ENCODE measurements at regions not wholly inside any gene's neighbourhood (a gene's known extent, or its start where the extent isn't known, plus 50 kb on each side); places are given as distances from the start of the nearest gene placed in this dataset.

DNA sequence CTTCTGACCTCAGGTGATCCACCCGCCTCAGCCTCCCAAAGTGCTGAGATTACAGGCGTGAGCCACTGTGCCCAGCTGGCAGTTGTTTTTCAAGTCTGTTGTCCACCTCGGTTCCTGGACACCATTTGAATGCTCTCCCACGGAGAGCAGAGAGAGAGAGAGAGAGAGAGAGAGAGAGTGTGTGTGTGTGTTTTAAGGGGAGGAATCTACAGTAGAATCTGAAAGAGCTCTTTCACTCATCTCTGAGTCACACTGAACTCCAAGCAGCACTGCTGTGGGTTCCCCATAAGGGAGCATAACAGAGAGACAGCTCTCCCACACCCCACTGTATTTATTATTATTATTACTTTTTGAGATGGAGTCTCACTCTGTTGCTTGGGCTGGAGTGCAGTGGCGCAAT lies 156.6 kb downstream of the RPLP1 start:
- Histone ChIP-seq H3K27me3 (replicated peaks; ENCODE audit: insufficient read depth, low read length) (no peaks in the 10 kb centered on the region), H3K9me3 (replicated peaks; ENCODE audit: insufficient read depth, low read length) (no peaks in the 10 kb centered on the region), H3K4me1 (ENCODE audit: low read length) (peaks cover 4% of the 10 kb centered on the region; the same call in 1 of the 2 replicates), H3K36me3 (replicated peaks; ENCODE audit: insufficient read depth, low read length) (no peaks in the 10 kb centered on the region), H3K79me2 (ENCODE audit: low read length) (no peaks in the 10 kb centered on the region), H3K9ac (ENCODE audit: low read length) (no peak overlapping the region), H3K27ac (ENCODE audit: low read length) (no peak overlapping the region), H3K9me2 (replicated peaks; ENCODE audit: insufficient read depth, low read length) (no peaks in the 10 kb centered on the region), H4K20me1 (ENCODE audit: insufficient read depth, low read length) (no peaks in the 10 kb centered on the region), H2AFZ (ENCODE audit: low read length) (no peak overlapping the region), H3K4me2 (ENCODE audit: low read depth, low read length) (no peak overlapping the region), H3F3A (ENCODE audit: insufficient read depth, low read length) (no peaks in the 10 kb centered on the region), H3K4me3 (ENCODE audit: low read length) (no peak overlapping the region)
- no peak for DNase-seq
- no peak for TF ChIP-seq CTCF (IDR thresholded peaks at IDR 0.05; ENCODE audit: low read length)

GRCh38 chr15:69609776-69610175 lies 157.2 kb downstream of the RPLP1 start:
- Histone ChIP-seq H3K9ac (ENCODE audit: low read length) (no peak overlapping the region), H4K20me1 (ENCODE audit: insufficient read depth, low read length) (no peaks in the 10 kb centered on the region), H3K4me1 (ENCODE audit: low read length) (peaks cover 4% of the 10 kb centered on the region; the same call in 1 of the 2 replicates), H3K4me2 (ENCODE audit: low read depth, low read length) (no peak overlapping the region), H2AFZ (ENCODE audit: low read length) (no peak overlapping the region), H3K4me3 (ENCODE audit: low read length) (no peak overlapping the region), H3K79me2 (ENCODE audit: low read length) (no peaks in the 10 kb centered on the region), H3F3A (ENCODE audit: insufficient read depth, low read length) (no peaks in the 10 kb centered on the region), H3K9me2 (replicated peaks; ENCODE audit: insufficient read depth, low read length) (no peaks in the 10 kb centered on the region), H3K36me3 (replicated peaks; ENCODE audit: insufficient read depth, low read length) (no peaks in the 10 kb centered on the region), H3K27ac (ENCODE audit: low read length) (no peak overlapping the region), H3K27me3 (replicated peaks; ENCODE audit: insufficient read depth, low read length) (no peaks in the 10 kb centered on the region), H3K9me3 (replicated peaks; ENCODE audit: insufficient read depth, low read length) (no peaks in the 10 kb centered on the region)
- TF ChIP-seq EZH2 (optimal IDR thresholded peaks at IDR 0.05; ENCODE audit: low read depth, low read length) (no peak), CTCF (IDR thresholded peaks at IDR 0.05; ENCODE audit: low read length) (no peak), EZH2phosphoT487 (IDR thresholded peaks at IDR 0.05; ENCODE audit: low read length) (no peak)
- no peak for DNase-seq

DNA sequence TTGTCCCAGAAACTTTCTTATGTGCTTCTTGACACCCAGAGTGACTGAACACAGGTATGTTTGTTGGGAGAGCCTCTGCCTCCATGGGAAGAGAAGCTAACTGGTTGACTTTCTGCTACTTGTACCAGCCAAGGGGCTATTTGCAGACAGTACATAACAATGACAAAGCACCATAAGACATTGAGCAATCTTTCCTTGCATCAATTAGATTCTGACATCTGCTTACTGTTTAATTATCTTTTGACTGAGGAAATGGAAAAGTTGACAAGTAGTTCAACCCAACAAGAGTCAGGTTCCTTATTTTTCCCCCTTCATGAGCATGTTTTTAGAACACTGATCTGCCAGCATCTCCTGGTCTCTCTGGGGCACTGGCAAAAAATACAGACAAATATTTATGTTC lies 157.7 kb downstream of the RPLP1 start:
- no peak overlapping the region for H3K9ac ChIP-seq (ENCODE audit: low read length)
- H3K27ac ChIP-seq (ENCODE audit: low read length), result no peak overlapping the region
- H3K9me2 ChIP-seq (replicated peaks; ENCODE audit: insufficient read depth, low read length), result no peaks in the 10 kb centered on the region
- no peaks in the 10 kb centered on the region for H3F3A ChIP-seq (ENCODE audit: insufficient read depth, low read length)
- no peaks in the 10 kb centered on the region for H3K9me3 ChIP-seq (replicated peaks; ENCODE audit: insufficient read depth, low read length)
- H3K4me1 ChIP-seq (ENCODE audit: low read length), result peaks cover 4% of the 10 kb centered on the region; the same call in 1 of the 2 replicates
- no peak overlapping the region for H3K4me2 ChIP-seq (ENCODE audit: low read depth, low read length)
- no peaks in the 10 kb centered on the region for H3K36me3 ChIP-seq (replicated peaks; ENCODE audit: insufficient read depth, low read length)
- H2AFZ ChIP-seq (ENCODE audit: low read length), result no peak overlapping the region
- no peaks in the 10 kb centered on the region for H4K20me1 ChIP-seq (ENCODE audit: insufficient read depth, low read length)
- no peaks in the 10 kb centered on the region for H3K79me2 ChIP-seq (ENCODE audit: low read length)
- no peak for DNase-seq
- H3K4me3 ChIP-seq (ENCODE audit: low read length), result no peak overlapping the region
- H3K27me3 ChIP-seq (replicated peaks; ENCODE audit: insufficient read depth, low read length), result no peaks in the 10 kb centered on the region
- no peak for TF ChIP-seq EZH2 (optimal IDR thresholded peaks at IDR 0.05; ENCODE audit: low read depth, low read length)
- TF ChIP-seq CTCF (IDR thresholded peaks at IDR 0.05; ENCODE audit: low read length), result no peak
- no peak for TF ChIP-seq EZH2phosphoT487 (IDR thresholded peaks at IDR 0.05; ENCODE audit: low read length)

Data from MM.1S (cell line).